GM04503 (cell line): ENCODE measurements at regions not wholly inside any gene's neighbourhood (a gene's known extent, or its start where the extent isn't known, plus 50 kb on each side); places are given as distances from the start of the nearest gene placed in this dataset.
"Not testable (repeated sequence)": the region's sequence is repeated elsewhere in the genome, so short reads cannot be mapped to it uniquely, and the experiment has no call there.

Experiments
- DNase-seq: peaks from one replicate; pipeline ENCODE4 v3.0.0-alpha.2; 2012; ENCODE audit warnings: low read depth

DNA sequence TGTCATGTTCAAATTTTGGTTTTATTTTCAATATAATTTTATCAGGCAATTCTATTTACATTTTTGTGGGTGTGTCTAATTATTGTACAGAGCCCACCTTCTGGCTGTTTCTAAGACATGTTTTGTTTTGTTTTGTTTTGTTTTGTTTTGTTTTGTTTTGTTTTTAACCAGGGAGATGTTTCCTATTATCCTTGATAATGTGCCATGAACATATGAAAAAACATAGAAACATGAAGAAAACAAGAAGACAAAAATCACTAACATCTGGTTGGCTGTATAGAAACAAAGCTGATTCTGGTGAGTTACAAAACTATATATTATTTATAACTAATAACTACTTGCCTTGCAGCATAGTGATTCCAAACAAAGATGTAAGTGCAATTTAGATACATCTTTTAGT, 128.1 kb upstream of the TRPC4 start:
- no peak for DNase-seq

DNA sequence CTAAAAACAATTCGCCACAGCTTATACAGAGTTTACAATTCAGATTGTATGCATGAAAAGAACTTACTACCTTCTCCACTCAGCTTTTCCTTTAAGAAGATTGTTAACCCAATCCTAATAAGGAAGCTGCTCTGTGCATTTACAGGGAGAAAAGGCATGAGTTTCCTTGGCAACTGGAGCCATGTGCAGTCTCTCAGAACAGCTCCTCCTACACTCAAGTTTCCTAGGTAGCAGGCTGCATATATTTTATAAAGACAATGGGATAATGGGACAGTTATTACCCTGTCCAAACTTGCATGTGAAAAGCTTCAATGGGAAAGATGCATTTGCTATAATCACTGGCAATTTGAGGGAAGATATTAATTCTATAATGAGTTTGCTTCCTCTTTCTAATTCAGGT, 125.5 kb upstream of the TRPC4 start:
- no peak for DNase-seq

DNA sequence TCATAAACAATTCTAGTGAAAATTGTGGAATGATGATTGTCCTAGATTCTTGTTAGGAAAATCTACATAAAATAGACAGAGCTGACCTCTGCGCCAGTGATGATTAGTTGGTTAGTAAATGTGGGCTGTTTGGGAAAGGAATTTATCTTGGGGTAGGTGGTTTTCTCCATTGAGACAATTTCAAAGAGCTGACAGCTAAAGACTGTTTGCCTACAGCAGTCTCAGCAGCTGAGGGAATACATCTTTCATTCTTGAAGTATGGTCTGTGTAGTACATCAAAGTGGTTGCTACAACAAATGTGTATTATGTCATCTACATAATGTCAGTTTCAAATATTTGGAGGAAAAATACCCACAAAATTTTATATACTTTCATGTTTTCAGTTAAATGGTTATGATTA, 117.2 kb upstream of the TRPC4 start:
- no peak for DNase-seq

DNA sequence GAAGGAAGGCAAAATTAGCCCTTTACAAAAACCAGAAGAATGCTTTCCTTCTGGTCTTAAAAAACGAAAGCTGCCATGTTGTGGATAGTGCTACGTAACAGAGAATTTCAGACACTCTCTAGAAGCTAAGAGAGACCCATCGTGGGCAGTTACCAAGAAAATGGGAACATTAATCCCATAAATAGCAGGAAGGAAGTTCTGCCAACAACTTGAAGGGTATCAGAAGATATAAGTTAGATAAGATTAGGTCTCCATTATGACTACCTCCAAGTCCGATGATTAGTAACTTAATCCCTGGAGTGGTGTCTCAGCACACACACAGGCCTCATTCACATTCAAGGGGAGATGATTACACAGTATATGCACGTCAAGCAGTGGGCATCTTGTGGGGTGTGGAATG, 115.7 kb upstream of the TRPC4 start:
- DNase-seq: no peak

DNA sequence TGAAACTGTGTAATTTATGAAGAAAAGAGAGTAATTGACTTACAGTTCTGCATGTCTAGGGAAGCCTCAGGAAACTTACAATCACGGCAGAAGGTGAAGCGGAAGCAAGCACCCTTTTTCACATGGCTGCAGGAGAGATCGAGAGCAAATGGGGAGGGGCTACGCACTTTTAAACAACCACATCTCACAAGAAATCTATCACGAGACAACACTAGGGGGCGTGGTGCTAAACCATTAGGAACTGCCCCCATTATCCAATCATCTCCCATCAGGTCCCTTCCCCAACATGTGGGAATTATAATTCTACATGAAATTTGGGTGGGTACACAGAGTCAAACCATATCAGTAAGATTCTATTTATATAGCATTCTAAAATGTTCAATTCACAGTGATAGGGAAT, 114.8 kb upstream of the TRPC4 start:
- DNase-seq: no peak

DNA sequence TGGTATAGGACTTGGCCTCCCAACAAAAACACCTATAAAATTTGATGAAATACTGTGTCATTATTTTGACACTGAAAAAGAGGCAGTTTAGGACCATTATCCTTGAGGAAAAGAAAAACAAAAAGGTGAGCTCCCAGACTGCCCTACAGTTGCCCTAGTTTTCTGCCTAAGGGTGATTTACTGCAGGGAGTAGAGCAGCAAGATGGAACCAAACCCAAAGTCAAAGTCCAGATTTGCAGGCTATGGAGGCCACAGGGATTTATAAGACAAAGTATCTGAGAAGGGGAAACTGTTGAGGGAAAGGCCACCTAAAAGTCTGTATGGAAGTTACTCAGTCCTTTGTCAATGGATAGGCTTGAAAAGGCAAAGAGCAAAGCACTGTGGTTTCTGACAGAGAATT, 112.4 kb upstream of the TRPC4 start:
- no peak for DNase-seq

DNA sequence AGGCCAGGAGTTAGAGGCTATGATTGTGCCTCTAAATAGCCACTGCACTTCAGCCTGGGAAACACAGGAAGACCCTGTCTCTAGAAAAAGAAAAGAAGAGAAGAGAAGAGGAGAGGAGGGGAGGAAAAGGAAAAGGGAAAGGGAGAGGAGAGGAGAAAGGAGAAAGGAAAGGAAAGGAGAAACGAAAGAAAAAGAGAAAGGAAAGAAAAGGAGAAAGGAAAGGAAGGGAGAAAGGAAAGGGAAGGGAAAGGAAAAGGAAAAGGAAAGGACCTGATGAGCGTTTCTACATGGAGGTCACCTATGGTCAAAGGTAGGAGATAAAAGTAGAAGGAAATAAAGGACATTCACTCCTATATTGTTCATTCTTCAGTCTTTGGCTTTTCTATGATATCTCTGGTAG, 109.1 kb upstream of the TRPC4 start:
- no peak for DNase-seq

DNA sequence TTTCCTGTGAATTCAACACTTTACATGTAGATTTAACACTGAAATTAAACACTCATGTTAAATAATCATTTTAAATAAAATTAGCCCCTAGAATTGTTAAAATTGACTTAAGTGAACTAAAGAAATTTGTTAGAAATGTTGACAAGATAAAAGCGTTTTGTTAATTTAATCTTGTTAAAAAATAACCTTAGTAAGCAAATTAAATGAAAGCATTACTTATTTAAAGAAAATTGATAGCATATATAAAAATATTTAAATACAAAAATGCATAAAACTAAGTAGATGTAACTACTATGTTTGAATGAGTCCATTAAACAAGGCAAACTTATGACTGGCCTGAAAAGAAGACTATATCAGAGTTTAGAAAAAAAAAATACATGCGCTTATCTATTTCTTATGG, 99.0 kb upstream of the TRPC4 start:
- DNase-seq: no peak

DNA sequence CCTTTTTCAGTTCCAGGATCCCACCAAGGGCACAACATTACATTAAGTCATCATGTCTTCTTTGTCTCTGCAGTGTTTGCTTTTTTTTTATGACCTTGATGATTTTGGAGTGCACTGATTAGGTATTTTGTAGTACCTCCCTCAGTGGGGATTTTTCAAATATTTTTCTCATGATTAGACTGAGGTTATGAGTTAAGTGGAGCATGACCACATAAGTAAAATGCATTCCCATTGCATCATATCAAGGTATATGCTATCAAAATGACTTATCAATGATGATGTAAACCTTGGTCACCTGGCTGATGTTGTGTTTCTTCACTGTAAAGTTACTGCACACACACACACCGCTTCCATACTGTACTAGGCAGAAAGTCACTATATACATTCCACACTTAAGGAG, 96.7 kb upstream of the TRPC4 start:
- no peak for DNase-seq

DNA sequence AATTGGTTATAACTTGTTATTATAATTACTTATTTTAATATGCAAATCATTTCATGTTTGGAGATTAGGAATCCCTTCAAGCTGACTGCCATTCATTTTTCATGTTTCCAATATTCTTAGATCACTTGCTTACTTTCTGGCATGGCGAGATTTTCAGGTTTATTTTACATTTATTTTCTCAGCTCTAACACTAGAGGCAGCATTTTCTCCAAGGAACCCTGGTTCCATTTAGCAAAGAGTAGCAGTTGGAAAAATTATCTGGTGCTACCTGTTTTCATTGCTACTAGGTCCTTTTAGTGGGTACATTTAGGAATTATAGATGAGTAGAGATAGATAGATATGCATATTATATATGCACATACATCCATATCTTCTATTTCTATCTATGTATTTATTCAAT, 90.9 kb upstream of the TRPC4 start:
- DNase-seq: no peak

DNA sequence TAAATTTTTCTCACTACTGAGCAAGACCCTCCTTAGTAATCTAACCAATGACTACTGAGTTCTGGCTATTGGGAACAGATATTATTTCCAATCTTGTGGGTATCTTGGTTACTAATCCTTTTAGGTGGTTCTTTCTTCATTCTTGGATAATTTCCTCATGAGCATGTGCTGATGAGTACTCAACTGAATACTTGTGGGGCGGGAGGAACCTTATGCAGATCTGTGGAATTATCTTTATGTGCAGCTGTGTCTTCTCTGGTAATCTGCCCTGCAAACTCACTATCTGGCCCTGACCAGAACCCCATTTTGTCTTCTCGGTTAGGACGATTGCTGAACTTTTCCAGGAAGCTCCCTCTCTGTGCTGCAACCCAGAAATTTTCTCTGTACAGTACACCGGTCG, 89.7 kb upstream of the TRPC4 start:
- DNase-seq: no peak

DNA sequence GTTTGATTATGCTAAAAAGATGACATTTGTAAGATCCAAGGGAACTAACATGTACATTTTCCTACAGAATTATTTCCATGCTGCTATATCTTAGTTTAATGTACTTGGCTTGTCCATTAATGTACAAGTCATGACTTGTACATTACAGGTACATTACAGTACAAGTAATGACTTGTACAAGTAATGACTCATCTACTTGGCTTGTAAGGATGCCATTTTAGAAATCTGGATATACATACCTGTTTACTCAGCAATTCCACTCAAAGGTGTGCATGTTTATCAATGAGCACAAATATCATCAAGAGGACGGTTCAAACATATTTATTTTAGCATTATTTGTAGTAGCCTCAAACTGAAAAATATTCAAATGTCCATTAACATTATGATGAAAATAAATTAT, 87.0 kb upstream of the TRPC4 start:
- no peak for DNase-seq

DNA sequence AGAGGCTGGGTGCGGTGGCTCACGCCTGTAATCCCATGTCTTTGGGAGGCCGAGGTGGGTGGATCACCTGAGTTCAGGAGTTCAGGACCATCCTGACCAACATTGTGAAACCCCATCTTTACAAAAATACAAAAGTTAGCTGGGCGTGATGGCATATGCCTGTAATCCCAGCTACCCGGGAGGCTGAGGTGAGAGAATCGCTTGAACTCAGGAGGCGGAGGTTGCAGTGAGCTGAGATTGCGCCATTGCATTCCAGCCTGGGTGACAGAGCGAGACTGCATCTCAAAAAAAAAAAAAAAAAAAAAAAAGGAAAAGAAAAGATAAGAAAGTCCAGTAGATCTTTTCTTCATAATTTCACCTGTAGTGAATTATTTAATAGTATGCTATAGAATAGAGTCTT, 85.0 kb upstream of the TRPC4 start:
- not testable (repeated sequence) for DNase-seq

DNA sequence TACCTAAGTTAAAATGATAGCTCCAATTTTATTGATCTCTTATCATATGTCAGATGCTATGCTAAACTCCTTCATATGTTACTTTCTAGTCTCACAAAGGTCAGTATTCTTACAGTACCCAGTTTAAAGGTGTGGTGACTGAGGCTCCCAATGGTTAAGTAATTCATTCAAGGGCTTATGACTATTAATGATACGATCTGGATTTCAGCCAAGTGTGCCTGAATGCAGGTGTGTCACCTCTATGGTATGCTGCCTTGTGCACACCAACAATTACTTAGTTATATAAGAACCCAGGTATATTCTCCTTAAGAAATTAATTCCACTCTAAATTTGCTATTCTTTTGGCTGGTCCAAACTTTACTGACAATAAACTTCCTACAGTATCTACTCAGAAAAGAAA, 84.6 kb upstream of the TRPC4 start:
- DNase-seq: no peak

DNA sequence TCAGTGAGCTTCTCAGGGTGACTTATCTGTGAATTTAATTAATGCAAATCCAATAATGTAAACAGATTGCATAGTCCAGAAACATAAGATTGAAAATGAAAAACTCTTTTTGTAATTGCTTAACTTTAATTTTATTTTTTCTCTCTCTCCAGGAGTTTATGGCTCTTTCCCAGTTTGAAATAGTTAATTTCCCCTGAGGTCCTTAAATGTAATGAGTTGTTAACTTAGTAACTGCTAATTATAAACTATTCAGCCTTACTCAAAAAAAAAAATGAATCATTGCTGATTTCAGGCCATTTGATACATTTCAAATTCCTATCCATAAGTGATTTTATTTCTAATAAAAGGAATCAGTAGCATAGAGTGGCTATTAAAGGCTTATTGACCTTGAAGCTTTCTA, 84.1 kb upstream of the TRPC4 start:
- no peak for DNase-seq

DNA sequence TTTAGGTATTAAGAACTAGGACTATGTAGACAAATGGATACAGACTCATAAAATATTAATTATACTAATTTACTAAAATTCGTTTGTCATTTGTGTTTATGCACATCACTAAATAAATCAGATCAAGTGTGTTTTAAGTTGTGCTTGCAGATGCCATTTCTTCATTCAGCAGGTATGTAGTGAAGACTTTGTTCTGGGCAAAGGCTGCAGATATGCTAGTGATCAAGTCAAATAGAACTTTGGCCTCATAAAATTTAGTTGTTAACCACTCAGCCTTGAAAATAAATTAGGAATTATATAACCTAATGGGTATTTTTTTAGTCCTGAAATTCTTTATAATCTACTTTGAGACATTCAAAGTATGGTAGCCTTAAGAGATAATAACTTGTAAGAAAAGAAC, 80.4 kb upstream of the TRPC4 start:
- DNase-seq: no peak

DNA sequence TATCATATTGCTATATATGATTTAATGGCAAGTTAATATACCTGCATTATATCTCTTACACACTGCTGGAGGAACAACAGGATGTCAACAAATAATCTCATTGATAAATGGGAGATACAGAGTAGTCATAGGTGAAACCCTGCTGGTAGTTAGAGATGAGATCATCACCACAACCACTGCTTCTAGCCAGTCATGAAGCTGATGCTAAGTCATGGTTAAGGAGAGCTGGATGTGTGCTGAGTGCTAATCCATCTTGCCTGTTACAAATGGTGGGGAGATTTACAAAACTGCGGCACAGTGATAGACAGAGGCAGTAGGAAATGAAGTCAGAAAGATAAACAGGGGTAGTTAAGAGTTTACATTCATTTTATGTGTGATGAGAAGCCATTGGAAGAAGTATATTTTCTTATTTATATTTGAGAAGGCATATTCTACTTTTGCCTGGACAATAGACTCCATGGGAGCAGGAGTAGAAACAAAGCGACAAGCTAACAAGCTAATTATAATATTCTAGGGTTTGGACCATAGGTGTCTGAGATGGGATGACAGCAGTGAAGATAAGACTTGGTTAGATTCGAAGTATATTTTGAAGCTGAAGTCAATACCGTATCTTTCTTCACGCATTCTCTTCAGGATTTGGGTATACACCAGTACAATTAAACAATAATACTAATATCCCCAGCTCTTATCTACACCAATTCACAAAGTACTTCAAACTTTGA, 78.0 kb upstream of the TRPC4 start:
- DNase-seq: no peak

DNA sequence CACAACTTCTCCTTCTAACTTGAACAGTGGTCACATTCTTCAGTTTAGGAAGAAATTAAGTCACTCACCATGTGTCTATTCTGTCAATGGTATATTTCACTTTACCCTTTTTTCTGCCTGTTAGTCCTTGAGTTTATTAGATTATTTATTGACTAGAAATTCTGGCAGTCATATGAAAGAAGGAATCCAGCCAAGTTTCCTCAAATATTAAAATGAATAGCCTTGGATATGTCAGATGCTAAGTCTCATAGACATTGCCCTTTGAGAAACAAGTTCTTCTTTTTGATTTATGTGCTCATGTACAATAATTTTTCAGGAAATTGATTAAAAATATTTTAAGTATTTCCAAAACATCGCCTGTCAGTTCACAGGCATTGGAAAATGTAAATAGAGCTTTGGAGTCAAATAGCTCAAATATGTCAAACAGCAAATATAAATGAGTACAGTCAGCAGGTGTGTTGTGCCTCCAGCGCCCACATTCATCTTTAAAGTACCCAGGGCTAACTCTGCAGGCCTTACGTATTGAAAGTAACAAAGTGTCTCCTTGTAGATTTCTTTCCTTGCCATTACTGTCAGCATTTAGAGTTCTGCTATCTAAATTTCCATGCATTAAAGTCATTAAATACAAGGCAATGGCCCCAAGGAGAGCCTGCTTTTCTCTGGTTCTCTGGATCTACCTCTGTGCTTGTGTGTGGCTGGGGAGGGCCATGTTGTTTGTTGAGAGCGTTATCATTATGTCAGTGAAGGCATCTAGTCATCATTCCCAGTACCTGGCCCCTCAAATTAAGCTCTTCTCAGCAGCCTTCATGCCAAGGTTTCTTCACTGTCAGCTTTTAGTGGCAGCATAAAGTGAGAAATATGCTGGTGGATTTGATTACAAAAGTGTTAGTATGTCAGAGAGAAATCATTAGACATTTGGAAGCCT, 76.3 kb upstream of the TRPC4 start:
- no peak for DNase-seq

DNA sequence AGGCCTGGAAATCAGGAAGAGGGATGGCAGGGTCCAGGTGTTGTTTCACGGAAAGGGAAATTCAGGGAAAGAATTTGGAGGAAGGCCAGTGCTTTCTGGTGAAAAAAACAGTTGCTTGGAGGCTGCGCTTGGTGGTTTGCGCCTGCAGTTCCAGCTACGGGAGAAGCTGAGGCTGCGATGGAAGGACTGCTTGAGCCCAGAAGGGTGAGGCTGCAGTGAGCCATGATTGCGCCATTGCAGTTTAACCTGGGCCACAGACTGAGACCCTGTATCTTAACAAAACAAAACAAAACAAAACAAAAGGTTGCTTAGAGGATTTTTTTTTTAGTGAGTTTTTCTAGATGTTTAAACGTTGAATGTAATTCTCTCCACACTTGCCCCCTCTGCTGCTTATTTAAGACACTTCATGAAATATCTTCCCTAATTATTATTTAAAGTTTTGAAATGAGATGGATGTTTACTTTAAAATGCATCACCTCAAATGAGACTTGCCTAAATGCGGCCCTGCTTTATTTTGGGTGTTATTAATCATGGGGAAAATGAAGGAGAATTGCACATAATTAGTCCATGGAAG, 75.4 kb upstream of the TRPC4 start:
- DNase-seq: no peak

DNA sequence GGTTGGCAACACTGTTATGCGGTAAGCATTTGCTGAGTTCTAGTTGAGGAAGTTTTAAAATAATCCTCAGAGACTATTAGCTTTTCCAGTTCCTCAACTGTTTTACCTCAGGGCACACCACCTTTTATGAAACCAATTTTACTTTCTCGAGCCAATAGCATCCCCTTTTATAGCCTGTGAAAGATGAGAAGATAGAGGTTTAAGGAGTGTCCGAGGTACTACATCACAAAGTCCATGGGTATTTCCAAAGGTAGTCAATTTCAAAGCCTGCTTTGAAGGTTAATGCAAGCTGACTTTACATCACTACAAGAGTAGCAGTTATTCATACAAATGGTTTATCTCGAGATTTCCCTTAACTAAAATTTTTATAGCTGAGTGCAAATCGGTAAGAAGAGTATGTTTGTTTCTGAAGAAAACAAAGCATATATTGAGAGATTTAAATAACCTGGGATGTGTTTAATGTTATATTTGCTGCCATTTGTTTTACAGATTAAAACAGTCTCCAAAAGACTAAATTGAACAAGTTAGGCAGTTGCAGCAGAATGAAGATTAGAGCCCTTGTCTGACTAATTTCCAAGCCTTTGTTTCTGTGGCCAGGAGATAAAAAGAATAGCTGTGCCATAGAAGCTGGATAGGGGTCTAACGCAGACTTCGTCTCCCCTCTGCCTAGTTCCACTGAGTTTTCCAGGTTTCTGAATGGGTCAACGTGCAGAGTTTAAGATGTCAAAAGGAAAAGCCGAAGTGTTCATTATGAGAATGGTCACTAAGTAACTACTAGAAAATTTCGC, 74.7 kb upstream of the TRPC4 start:
- no peak for DNase-seq

DNA sequence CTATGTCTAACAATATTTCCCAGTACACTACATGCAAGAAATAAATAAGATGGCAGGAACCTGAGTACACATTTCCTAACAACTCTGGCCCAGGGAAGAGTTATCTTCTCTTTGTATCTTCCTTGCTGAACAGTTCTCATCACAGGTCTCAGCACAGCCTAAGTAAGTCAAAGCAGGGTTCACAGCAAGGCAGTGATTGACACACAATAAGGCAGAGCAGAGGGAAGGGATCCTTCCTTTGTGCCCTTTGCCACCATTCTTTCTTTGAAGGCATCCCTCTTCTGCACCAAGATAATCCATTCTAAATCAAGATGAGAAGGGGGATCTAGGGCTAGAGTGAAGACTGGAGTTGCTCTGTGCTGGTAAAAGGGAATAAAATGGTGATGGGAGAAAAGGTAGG, 73.4 kb upstream of the TRPC4 start:
- no peak for DNase-seq
